ENCODE measurements at regions not wholly inside any gene's neighbourhood (a gene's known extent, or its start where the extent isn't known, plus 50 kb on each side); places are given as distances from the start of the nearest gene placed in this dataset.

- DNase-seq = no peak
- Mint-ChIP-seq H3K27me3 (ENCODE audit: low read depth in 3 of 3) (peaks cover 0 to 2% (median 0%) of the 10 kb centered on the region in 3 donors), H3K27ac (no peak overlapping the region), H3K4me3 (no peak overlapping the region), H3K4me1 (no peaks in the 10 kb centered on the region), H3K9me3 (peaks cover 0 to 2% (median 0%) of the 10 kb centered on the region in 6 donors), H3K36me3 (no peaks in the 10 kb centered on the region)
Observed at GRCh38 chr6:81925201-81925600, 172.7 kb upstream of the TENT5A start.

- Mint-ChIP-seq H3K9me3 (peaks cover 0 to 2% (median 0%) of the 10 kb centered on the region in 6 donors), H3K27ac (no peak overlapping the region), H3K4me3 (no peak overlapping the region), H3K36me3 (no peaks in the 10 kb centered on the region), H3K27me3 (ENCODE audit: low read depth in 3 of 3) (no peaks in the 10 kb centered on the region), H3K4me1 (no peaks in the 10 kb centered on the region)
- DNase-seq = no peak
Observed at GRCh38 chr6:81909981-81910900, 157.8 kb upstream of the TENT5A start.

- Mint-ChIP-seq H3K9me3 (peaks cover 0 to 2% (median 0%) of the 10 kb centered on the region in 6 donors), H3K36me3 (no peaks in the 10 kb centered on the region), H3K4me3 (no peak overlapping the region), H3K4me1 (no peaks in the 10 kb centered on the region), H3K27ac (no peak overlapping the region), H3K27me3 (ENCODE audit: low read depth in 3 of 3) (no peaks in the 10 kb centered on the region)
- DNase-seq = no peak
Observed at GRCh38 chr6:81909162-81909561, 156.7 kb upstream of the TENT5A start.

GRCh38 chr6:81906709-81907204, 154.3 kb upstream of the TENT5A start:
- H3K4me1 Mint-ChIP-seq = no peaks in the 10 kb centered on the region
- H3K27me3 Mint-ChIP-seq (ENCODE audit: low read depth in 3 of 3) = peaks cover 0 to 3% (median 0%) of the 10 kb centered on the region in 3 donors
- peaks cover 0 to 3% (median 0%) of the 10 kb centered on the region in 6 donors for H3K9me3 Mint-ChIP-seq
- no peak for DNase-seq
- no peak overlapping the region for H3K4me3 Mint-ChIP-seq
- H3K27ac Mint-ChIP-seq = no peak overlapping the region
- H3K36me3 Mint-ChIP-seq = no peaks in the 10 kb centered on the region

GRCh38 chr6:81906041-81906440, 153.6 kb upstream of the TENT5A start:
- Mint-ChIP-seq H3K4me1 (no peaks in the 10 kb centered on the region), H3K4me3 (no peak overlapping the region), H3K27me3 (ENCODE audit: low read depth in 3 of 3) (peaks cover 0 to 3% (median 0%) of the 10 kb centered on the region in 3 donors), H3K36me3 (no peaks in the 10 kb centered on the region), H3K9me3 (peaks cover 0 to 3% (median 0%) of the 10 kb centered on the region in 6 donors), H3K27ac (no peak overlapping the region)
- no peak for DNase-seq

GRCh38 chr6:81901551-81901966, 149.1 kb upstream of the TENT5A start:
- no peaks in the 10 kb centered on the region for H3K4me1 Mint-ChIP-seq
- H3K27ac Mint-ChIP-seq = no peak overlapping the region
- peaks cover 0 to 3% (median 0%) of the 10 kb centered on the region in 3 donors for H3K27me3 Mint-ChIP-seq (ENCODE audit: low read depth in 3 of 3)

GRCh38 chr6:81900616-81901015, 148.1 kb upstream of the TENT5A start:
- Mint-ChIP-seq H3K9me3 (peaks cover 0 to 3% (median 0%) of the 10 kb centered on the region in 6 donors), H3K36me3 (no peaks in the 10 kb centered on the region), H3K27ac (no peak overlapping the region), H3K27me3 (ENCODE audit: low read depth in 3 of 3) (peaks cover 0 to 3% (median 0%) of the 10 kb centered on the region in 3 donors), H3K4me3 (no peak overlapping the region), H3K4me1 (no peaks in the 10 kb centered on the region)
- DNase-seq = no peak

More at GRCh38 chr6:81901551-81901966, 149.1 kb upstream of the TENT5A start:
- Mint-ChIP-seq H3K36me3 (no peaks in the 10 kb centered on the region), H3K4me3 (no peak overlapping the region), H3K9me3 (peaks cover 0 to 3% (median 0%) of the 10 kb centered on the region in 6 donors)
- DNase-seq = no peak

- no peak overlapping the region for H3K4me3 Mint-ChIP-seq
- no peak for DNase-seq
- H3K9me3 Mint-ChIP-seq = no peaks in the 10 kb centered on the region
- H3K4me1 Mint-ChIP-seq = no peaks in the 10 kb centered on the region
- H3K36me3 Mint-ChIP-seq = no peaks in the 10 kb centered on the region
- peaks cover 0 to 5% (median 0%) of the 10 kb centered on the region in 3 donors for H3K27me3 Mint-ChIP-seq (ENCODE audit: low read depth in 3 of 3)
- peak overlapping the region in 1 of 6 donors; percentile 17 for H3K27ac Mint-ChIP-seq
Observed at GRCh38 chr6:81897793-81898192, 145.3 kb upstream of the TENT5A start.

- no peak for DNase-seq
- peaks cover 0 to 2% (median 0%) of the 10 kb centered on the region in 3 donors for H3K27me3 Mint-ChIP-seq (ENCODE audit: low read depth in 3 of 3)
- no peaks in the 10 kb centered on the region for H3K4me1 Mint-ChIP-seq
- no peaks in the 10 kb centered on the region for H3K36me3 Mint-ChIP-seq
- H3K9me3 Mint-ChIP-seq = no peaks in the 10 kb centered on the region
- H3K4me3 Mint-ChIP-seq = no peak overlapping the region
- H3K27ac Mint-ChIP-seq = no peak overlapping the region
Observed at GRCh38 chr6:81896525-81897503, 144.3 kb upstream of the TENT5A start.

GRCh38 chr6:81895511-81896185, 143.2 kb upstream of the TENT5A start:
- Mint-ChIP-seq H3K36me3 (no peaks in the 10 kb centered on the region), H3K9me3 (no peaks in the 10 kb centered on the region), H3K4me3 (no peak overlapping the region), H3K27ac (no peak overlapping the region), H3K4me1 (no peaks in the 10 kb centered on the region), H3K27me3 (ENCODE audit: low read depth in 3 of 3) (peaks cover 0 to 2% (median 0%) of the 10 kb centered on the region in 3 donors)
- no peak for DNase-seq

GRCh38 chr6:81894788-81895271, 142.3 kb upstream of the TENT5A start:
- Mint-ChIP-seq H3K4me1 (no peaks in the 10 kb centered on the region), H3K27me3 (ENCODE audit: low read depth in 3 of 3) (peaks cover 0 to 2% (median 0%) of the 10 kb centered on the region in 3 donors), H3K9me3 (no peaks in the 10 kb centered on the region), H3K27ac (no peak overlapping the region), H3K4me3 (no peak overlapping the region), H3K36me3 (no peaks in the 10 kb centered on the region)
- no peak for DNase-seq

GRCh38 chr6:81894306-81894705, 141.8 kb upstream of the TENT5A start:
- no peak for DNase-seq
- H3K4me1 Mint-ChIP-seq = no peaks in the 10 kb centered on the region
- H3K27ac Mint-ChIP-seq = no peak overlapping the region
- no peaks in the 10 kb centered on the region for H3K36me3 Mint-ChIP-seq
- no peak overlapping the region for H3K4me3 Mint-ChIP-seq
- H3K27me3 Mint-ChIP-seq (ENCODE audit: low read depth in 3 of 3) = peaks cover 0 to 2% (median 0%) of the 10 kb centered on the region in 3 donors
- no peaks in the 10 kb centered on the region for H3K9me3 Mint-ChIP-seq

GRCh38 chr6:81892891-81893290, 140.4 kb upstream of the TENT5A start:
- Mint-ChIP-seq H3K4me1 (no peaks in the 10 kb centered on the region), H3K27ac (no peak overlapping the region), H3K27me3 (ENCODE audit: low read depth in 3 of 3) (peaks cover 0 to 2% (median 0%) of the 10 kb centered on the region in 3 donors), H3K4me3 (no peak overlapping the region), H3K9me3 (peaks cover 0 to 5% (median 0%) of the 10 kb centered on the region in 6 donors), H3K36me3 (no peaks in the 10 kb centered on the region)
- DNase-seq = no peak

Measured in immature natural killer cell (primary cell).